Suprapubic skin (tissue), 4 donors: ENCODE measurements at regions not wholly inside any gene's neighbourhood (a gene's known extent, or its start where the extent isn't known, plus 50 kb on each side); places are given as distances from the start of the nearest gene placed in this dataset.

ENCODE experiments used
- DNase-seq, 2 donors: peaks; one replicate each; pipeline ENCODE4 v3.0.0-alpha.2; 2019; ENCODE audit warnings: low spot score in 2 of 2
- H3K27ac ChIP-seq: fragments of 200-600 bp; sonication (generic); one replicate; pipeline ENCODE4 v1.5.1; 2019
- H3K27me3 ChIP-seq: fragments of 200-600 bp; sonication (generic); one replicate; pipeline ENCODE4 v1.5.1; 2019
- H3K36me3 ChIP-seq: fragments of 200-600 bp; sonication (generic); one replicate; pipeline ENCODE4 v1.5.1; 2019
- H3K4me1 ChIP-seq: fragments of 200-600 bp; sonication (generic); one replicate; pipeline ENCODE4 v1.5.1; 2019
- H3K4me3 ChIP-seq: fragments of 200-600 bp; sonication (generic); one replicate; pipeline ENCODE4 v1.5.1; 2019; ENCODE audit warnings: mild to moderate bottlenecking
- H3K9me3 ChIP-seq: fragments of 200-600 bp; sonication (generic); one replicate; pipeline ENCODE4 v1.5.1; 2019
- EP300 ChIP-seq: sonication (generic); formaldehyde crosslinking; IDR thresholded peaks from one replicate; pipeline ENCODE4 v1.6.1; 2017; ENCODE audit warnings: antibody characterized with exemption
- POLR2A ChIP-seq, 2 donors: fragments of 450-650 bp; IDR thresholded peaks; one replicate each; pipeline ENCODE4 v1.6.1; 2017; ENCODE audit warnings: antibody characterized with exemption in 2 of 2, mild to moderate bottlenecking in 2 of 2, moderate library complexity in 2 of 2
- POLR2AphosphoS5 ChIP-seq, 3 donors: sonication (generic); formaldehyde crosslinking; IDR thresholded peaks; one replicate each; pipeline ENCODE4 v1.6.1; 2017; ENCODE audit warnings: antibody characterized with exemption in 3 of 3
- WGBS: methylation state at CpG from one replicate; pipeline ENCODE4 v1.1.5; 2018; 5-methylcytosine and 5-hydroxymethylcytosine counted together
- TF ChIP-seq, protein P1 (sequence below), 2 donors: fragments of 200-600 bp in 1 of 2; fragments of 450-650 bp in 1 of 2; sonication (generic) in 1 of 2; IDR thresholded peaks; one replicate each; pipeline ENCODE4 v1.5.1; 2016 to 2019; ENCODE audit warnings: antibody characterized with exemption in 2 of 2, mild to moderate bottlenecking in 1 of 2, moderate library complexity in 1 of 2

DNA sequence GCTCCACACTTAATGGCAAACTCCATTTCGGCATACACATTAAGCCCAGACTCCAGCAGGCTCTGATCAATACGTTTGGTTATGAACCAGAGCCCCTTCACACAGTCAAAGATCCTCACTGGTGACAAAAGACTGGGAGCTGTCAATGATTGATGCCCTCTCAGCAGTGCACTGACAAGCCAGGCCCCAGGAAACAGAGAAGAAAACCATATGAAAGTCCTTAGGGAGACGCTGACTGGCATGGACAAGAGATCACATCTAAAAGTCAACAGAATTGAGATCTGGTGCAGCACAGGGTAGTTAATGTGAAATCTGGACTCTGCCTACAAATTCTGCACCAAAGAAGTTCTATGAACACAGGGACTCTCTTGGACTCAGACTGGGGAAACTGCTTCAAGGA is 600.9 kb upstream of the NRP1 start:
- DNase-seq: no peak
- no peaks in the 10 kb centered on the region for H3K27me3 ChIP-seq
- H3K4me1 ChIP-seq: no peaks in the 10 kb centered on the region
- TF ChIP-seq POLR2A (IDR thresholded peaks at IDR 0.05) (no peak), EP300 (no peak), POLR2AphosphoS5 (IDR thresholded peaks at IDR 0.05) (no peak)
- TF ChIP-seq, protein P1, sequence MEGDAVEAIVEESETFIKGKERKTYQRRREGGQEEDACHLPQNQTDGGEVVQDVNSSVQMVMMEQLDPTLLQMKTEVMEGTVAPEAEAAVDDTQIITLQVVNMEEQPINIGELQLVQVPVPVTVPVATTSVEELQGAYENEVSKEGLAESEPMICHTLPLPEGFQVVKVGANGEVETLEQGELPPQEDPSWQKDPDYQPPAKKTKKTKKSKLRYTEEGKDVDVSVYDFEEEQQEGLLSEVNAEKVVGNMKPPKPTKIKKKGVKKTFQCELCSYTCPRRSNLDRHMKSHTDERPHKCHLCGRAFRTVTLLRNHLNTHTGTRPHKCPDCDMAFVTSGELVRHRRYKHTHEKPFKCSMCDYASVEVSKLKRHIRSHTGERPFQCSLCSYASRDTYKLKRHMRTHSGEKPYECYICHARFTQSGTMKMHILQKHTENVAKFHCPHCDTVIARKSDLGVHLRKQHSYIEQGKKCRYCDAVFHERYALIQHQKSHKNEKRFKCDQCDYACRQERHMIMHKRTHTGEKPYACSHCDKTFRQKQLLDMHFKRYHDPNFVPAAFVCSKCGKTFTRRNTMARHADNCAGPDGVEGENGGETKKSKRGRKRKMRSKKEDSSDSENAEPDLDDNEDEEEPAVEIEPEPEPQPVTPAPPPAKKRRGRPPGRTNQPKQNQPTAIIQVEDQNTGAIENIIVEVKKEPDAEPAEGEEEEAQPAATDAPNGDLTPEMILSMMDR (IDR thresholded peaks at IDR 0.05): no peak
- H3K4me3 ChIP-seq: no peak overlapping the region
- WGBS: 95% methylated on average over 3 of the region's 3 CpGs
- H3K36me3 ChIP-seq: no peaks in the 10 kb centered on the region
- no peak overlapping the region for H3K27ac ChIP-seq
- H3K9me3 ChIP-seq: no peaks in the 10 kb centered on the region

DNA sequence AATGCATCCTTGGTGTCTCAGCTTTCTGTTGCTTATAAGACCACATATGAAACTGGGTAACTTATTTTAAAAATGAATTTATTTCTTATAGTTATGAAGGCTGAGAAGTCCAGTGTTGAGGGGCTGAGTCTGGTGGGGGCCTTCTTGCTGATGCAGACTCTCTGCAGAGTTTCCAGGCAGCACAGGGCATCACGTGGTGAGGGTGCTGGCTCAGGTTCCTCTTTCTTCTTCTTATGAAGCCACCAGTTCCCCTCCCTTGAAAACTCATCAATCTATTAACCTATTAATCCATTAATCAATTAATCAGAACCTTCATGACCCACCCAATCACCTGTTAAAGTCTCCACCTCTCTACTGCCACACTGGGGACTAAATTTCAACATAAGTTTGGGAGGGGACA is 595.6 kb upstream of the NRP1 start:
- no peaks in the 10 kb centered on the region for H3K36me3 ChIP-seq
- peaks cover 15% of the 10 kb centered on the region for H3K4me1 ChIP-seq
- H3K9me3 ChIP-seq: no peaks in the 10 kb centered on the region
- TF ChIP-seq POLR2AphosphoS5 (IDR thresholded peaks at IDR 0.05): no peak
- H3K27me3 ChIP-seq: no peaks in the 10 kb centered on the region
- DNase-seq: no peak
- H3K4me3 ChIP-seq: no peak overlapping the region
- no peak overlapping the region for H3K27ac ChIP-seq
- 82% methylated on average over 1 of the region's 1 CpG for WGBS

DNA sequence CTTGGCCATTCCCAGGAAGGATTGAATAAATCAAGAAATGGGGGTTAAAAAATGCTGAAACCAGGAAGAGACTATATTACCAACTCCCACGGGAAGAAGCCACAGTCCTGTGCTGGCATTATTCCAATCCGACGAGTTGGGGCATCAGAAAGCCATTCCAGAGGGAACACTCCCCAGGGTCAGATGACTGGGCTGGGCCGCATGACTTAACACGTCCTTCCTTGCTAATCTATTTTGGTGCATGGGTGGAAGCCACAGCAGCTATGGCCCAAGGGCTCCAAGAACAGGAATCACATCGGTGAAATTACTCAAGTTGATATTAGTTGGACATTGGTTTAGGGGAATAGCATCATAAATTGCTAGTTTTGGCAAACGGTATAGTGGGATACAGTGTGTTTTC is 592.9 kb upstream of the NRP1 start:
- no peak overlapping the region for H3K4me3 ChIP-seq
- no peaks in the 10 kb centered on the region for H3K36me3 ChIP-seq
- H3K9me3 ChIP-seq: no peaks in the 10 kb centered on the region
- 30% methylated on average over 7 of the region's 7 CpGs for WGBS
- peak in 1 of 2 donors; percentile 59 for DNase-seq
- no peak for TF ChIP-seq EP300
- TF ChIP-seq POLR2AphosphoS5 (IDR thresholded peaks at IDR 0.05): no peak
- TF ChIP-seq, protein P1 (IDR thresholded peaks at IDR 0.05): no peak
- no peak for TF ChIP-seq POLR2A (IDR thresholded peaks at IDR 0.05)
- H3K27me3 ChIP-seq: no peaks in the 10 kb centered on the region
- H3K27ac ChIP-seq: no peak overlapping the region
- peaks cover 15% of the 10 kb centered on the region for H3K4me1 ChIP-seq

DNA sequence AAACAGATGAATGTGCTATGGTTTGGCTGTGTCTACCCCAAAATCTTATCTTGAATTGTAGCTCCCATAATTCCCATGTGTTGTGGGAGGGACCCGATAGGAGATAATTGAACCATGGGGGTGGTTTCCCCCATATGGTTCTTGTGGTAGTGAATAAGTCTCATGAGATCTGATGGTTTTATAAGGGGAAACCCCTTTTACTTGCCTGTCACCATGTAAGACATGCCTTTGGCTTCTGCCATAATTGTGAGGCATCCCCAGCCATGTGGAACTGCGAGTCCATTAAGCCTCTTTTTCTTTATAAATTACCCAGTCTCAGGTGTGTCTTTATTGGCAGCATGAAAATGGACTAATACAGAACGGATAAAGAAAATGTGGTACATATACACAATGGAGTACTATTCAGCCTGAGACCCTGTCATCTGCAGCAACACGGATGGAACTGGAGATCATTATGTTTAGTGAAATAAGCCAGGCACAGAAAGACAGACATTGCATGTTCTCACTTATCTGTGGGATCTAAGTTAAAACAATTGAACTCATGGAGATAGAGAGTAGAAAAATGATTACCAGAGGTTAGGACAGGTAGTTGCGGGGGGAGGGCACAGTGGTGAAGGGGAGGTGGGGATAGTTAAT is 587.6 kb upstream of the NRP1 start:
- DNase-seq: no peak
- no peaks in the 10 kb centered on the region for H3K27me3 ChIP-seq
- TF ChIP-seq POLR2A (IDR thresholded peaks at IDR 0.05) (no peak), EP300 (no peak), POLR2AphosphoS5 (IDR thresholded peaks at IDR 0.05) (no peak)
- TF ChIP-seq, protein P1 (IDR thresholded peaks at IDR 0.05): no peak
- H3K4me1 ChIP-seq: peaks cover 4% of the 10 kb centered on the region
- H3K36me3 ChIP-seq: no peaks in the 10 kb centered on the region
- H3K4me3 ChIP-seq: no peak overlapping the region
- no peaks in the 10 kb centered on the region for H3K9me3 ChIP-seq
- WGBS: 71% methylated on average over 5 of the region's 5 CpGs
- no peak overlapping the region for H3K27ac ChIP-seq

DNA sequence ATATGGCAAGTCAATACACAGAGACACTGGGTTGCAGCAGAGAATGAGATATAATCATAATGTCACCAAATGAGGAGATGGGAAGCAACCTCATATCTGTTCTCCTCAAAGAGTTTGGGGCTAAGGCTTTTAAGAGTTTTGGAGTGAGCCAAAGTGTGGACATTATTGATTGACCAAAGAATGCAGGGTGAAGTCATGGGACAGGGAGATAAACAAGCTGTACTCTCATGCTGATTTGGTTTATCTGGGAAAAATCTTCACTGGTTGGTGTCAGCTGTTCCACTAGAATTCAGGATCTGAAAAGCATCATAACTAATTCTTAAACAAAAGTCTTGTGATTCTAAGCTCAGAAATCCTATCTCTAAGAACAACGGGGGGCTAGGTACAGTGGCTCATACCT is 585.9 kb upstream of the NRP1 start:
- Histone ChIP-seq H3K4me3 (no peak overlapping the region), H3K27ac (no peak overlapping the region), H3K9me3 (no peaks in the 10 kb centered on the region), H3K4me1 (no peaks in the 10 kb centered on the region), H3K36me3 (no peaks in the 10 kb centered on the region), H3K27me3 (no peaks in the 10 kb centered on the region)
- TF ChIP-seq, protein P1 (IDR thresholded peaks at IDR 0.05): no peak
- TF ChIP-seq EP300 (no peak), POLR2A (IDR thresholded peaks at IDR 0.05) (no peak), POLR2AphosphoS5 (IDR thresholded peaks at IDR 0.05) (no peak)
- WGBS: 94% methylated on average over 1 of the region's 1 CpG
- no peak for DNase-seq

DNA sequence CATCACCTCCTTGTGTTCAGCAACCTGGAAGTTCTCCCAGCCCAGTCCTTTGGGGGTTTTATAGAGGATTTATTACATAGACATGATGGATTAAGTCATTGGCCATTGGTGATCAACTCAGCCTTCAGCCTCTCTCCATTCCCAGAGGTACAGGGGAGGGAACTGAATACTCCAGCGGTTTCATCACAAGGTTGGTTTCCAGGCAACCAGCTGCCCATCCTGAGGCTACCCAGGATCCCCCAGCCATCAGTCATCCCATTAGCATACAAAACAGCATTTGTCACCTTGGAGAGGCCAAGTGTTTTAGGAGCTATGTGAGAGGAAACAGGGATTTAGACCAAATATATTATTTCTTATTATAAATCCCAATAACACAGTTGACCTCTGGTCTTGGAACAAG is 584.8 kb upstream of the NRP1 start:
- no peak for TF ChIP-seq POLR2A (IDR thresholded peaks at IDR 0.05)
- TF ChIP-seq EP300: no peak
- TF ChIP-seq POLR2AphosphoS5 (IDR thresholded peaks at IDR 0.05): no peak
- TF ChIP-seq, protein P1 (IDR thresholded peaks at IDR 0.05): no peak
- WGBS: 93% methylated on average over 1 of the region's 1 CpG

More for the DNA sequence above, 584.8 kb upstream of the NRP1 start:
- Histone ChIP-seq H3K36me3 (no peaks in the 10 kb centered on the region), H3K9me3 (no peaks in the 10 kb centered on the region), H3K27ac (no peak overlapping the region), H3K4me1 (no peaks in the 10 kb centered on the region), H3K4me3 (no peak overlapping the region), H3K27me3 (no peaks in the 10 kb centered on the region)
- no peak for DNase-seq
